ENCODE measurements at regions not wholly inside any gene's neighbourhood (a gene's known extent, or its start where the extent isn't known, plus 50 kb on each side); places are given as distances from the start of the nearest gene placed in this dataset.

DNA sequence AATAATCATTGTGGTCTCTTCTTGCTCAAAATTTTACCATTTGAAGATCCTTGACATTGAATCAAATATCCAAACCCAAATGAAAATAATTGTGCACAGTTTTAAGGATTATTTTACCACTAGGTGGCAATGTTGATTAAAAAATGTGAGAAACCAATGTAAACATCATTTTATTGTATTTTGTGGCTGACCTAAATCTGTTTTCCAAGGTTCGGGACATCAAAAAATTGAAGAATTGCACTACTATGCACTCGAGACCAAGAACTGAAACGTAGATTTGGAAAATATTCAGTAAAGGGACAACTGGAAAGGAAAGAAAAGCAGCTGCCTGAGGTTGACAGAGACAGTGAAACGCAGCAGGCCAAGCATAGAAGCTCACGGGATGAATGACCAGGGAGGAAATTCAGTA, 259.3 kb downstream of the SNX13 start:
- Histone ChIP-seq H3K36me3 (no peaks in the 10 kb centered on the region), H3K27ac (peak overlapping the region in 1 of 4 donors; percentile 61), H3K4me1 (no peaks in the 10 kb centered on the region), H3K9me3 (no peaks in the 10 kb centered on the region), H3K27me3 (no peaks in the 10 kb centered on the region), H3K4me3 (no peak overlapping the region)
- 4 to 23% methylated on average over 3 to 5 of the region's 5 CpGs for WGBS, 2 donors (ENCODE audit: low coverage in 1 of 2)
- no peak for TF ChIP-seq POLR2A (IDR thresholded peaks at IDR 0.05)
- no peak for TF ChIP-seq POLR2AphosphoS5 (IDR thresholded peaks at IDR 0.05)
- no peak for TF ChIP-seq EP300 (IDR thresholded peaks at IDR 0.05; ENCODE audit: low read depth)
- TF ChIP-seq, protein P1, sequence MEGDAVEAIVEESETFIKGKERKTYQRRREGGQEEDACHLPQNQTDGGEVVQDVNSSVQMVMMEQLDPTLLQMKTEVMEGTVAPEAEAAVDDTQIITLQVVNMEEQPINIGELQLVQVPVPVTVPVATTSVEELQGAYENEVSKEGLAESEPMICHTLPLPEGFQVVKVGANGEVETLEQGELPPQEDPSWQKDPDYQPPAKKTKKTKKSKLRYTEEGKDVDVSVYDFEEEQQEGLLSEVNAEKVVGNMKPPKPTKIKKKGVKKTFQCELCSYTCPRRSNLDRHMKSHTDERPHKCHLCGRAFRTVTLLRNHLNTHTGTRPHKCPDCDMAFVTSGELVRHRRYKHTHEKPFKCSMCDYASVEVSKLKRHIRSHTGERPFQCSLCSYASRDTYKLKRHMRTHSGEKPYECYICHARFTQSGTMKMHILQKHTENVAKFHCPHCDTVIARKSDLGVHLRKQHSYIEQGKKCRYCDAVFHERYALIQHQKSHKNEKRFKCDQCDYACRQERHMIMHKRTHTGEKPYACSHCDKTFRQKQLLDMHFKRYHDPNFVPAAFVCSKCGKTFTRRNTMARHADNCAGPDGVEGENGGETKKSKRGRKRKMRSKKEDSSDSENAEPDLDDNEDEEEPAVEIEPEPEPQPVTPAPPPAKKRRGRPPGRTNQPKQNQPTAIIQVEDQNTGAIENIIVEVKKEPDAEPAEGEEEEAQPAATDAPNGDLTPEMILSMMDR (IDR thresholded peaks at IDR 0.05) = peak; percentile 37 to 65 (median 53)
- DNase-seq = no peak
- intact Hi-C loops (cut with DNase I; ENCODE audit: low total_unique reads) = no loop called here
- in situ Hi-C loops (cut with MboI; ENCODE audit: low pct_ligation_motif_present in 1 of 4, low pct_unique_long_range_greater_than_20kb in 1 of 4, low sequenced_read_pairs in 3 of 4) = loop anchor here in 2 of 4 donors (25.0 kb wide), 1 partner anchor 656 kb away; no protein-coding TSS in a partner anchor

DNA sequence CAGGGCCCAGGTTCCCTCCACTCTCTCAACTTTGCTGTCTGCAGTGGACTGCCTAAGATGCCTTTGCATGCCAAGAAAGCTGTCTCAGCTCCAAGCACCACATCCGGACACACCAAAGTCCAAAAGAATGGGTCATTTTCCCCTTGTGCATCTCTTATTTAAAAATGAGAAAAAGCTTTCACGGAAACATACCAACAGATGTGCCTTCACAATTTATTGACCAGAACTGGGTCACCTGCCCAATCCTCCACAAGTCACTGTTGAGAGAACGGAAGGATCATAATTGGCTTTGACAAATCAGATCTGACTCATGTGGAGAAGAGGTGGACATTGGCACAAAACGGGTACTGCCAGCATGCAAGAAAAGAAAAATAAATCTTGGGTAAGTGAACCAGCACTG, 258.3 kb downstream of the SNX13 start:
- no peaks in the 10 kb centered on the region for H3K4me1 ChIP-seq
- DNase-seq = no peak
- no peak for TF ChIP-seq EP300 (IDR thresholded peaks at IDR 0.05; ENCODE audit: low read depth)
- no peak for TF ChIP-seq POLR2AphosphoS5 (IDR thresholded peaks at IDR 0.05)
- TF ChIP-seq, protein P1 (IDR thresholded peaks at IDR 0.05) = no peak
- TF ChIP-seq POLR2A (IDR thresholded peaks at IDR 0.05) = no peak
- in situ Hi-C loops (cut with MboI; ENCODE audit: low pct_ligation_motif_present in 1 of 4, low pct_unique_long_range_greater_than_20kb in 1 of 4, low sequenced_read_pairs in 3 of 4) (loop anchor here in 2 of 4 donors (25.0 kb wide), 1 partner anchor 655 kb away; no protein-coding TSS in a partner anchor), intact Hi-C loops (cut with DNase I; ENCODE audit: low total_unique reads) (no loop called here)
- H3K9me3 ChIP-seq = no peaks in the 10 kb centered on the region
- 76 to 80% methylated on average over 3 to 4 of the region's 4 CpGs for WGBS, 2 donors (ENCODE audit: low coverage in 1 of 2)
- H3K27me3 ChIP-seq = no peaks in the 10 kb centered on the region
- H3K27ac ChIP-seq = no peak overlapping the region
- no peak overlapping the region for H3K4me3 ChIP-seq
- H3K36me3 ChIP-seq = no peaks in the 10 kb centered on the region

DNA sequence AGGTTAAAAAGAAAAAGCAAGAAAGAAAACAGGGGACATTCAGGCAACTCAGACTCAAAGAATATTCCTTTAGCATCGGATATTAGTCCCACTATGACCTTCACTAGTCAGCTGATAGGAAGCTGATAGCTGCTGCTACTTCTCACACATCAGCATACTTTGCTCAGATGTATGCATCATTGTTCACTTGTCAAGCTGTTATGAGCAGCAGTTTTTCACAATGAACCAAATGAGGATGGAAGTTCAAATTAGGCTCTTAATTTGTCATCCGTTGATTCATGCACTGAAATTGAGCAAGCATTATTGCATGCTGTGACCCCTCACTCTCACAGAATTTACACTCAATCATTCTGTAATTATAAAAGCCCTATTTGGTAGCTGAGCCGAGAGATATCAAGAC, 257.7 kb downstream of the SNX13 start:
- Histone ChIP-seq H3K9me3 (no peaks in the 10 kb centered on the region), H3K27ac (no peak overlapping the region), H3K4me1 (no peaks in the 10 kb centered on the region), H3K36me3 (no peaks in the 10 kb centered on the region), H3K4me3 (no peak overlapping the region), H3K27me3 (no peaks in the 10 kb centered on the region)
- in situ Hi-C loops (cut with MboI; ENCODE audit: low pct_ligation_motif_present in 1 of 4, low pct_unique_long_range_greater_than_20kb in 1 of 4, low sequenced_read_pairs in 3 of 4) = loop anchor here in 2 of 4 donors (25.0 kb wide), 1 partner anchor 655 kb away; no protein-coding TSS in a partner anchor
- intact Hi-C loops (cut with DNase I; ENCODE audit: low total_unique reads) = no loop called here
- 75 to 82% methylated on average over 3 of the region's 3 CpGs for WGBS, 2 donors (ENCODE audit: low coverage in 1 of 2)
- TF ChIP-seq POLR2AphosphoS5 (IDR thresholded peaks at IDR 0.05) = no peak
- TF ChIP-seq POLR2A (IDR thresholded peaks at IDR 0.05) = no peak
- TF ChIP-seq, protein P1 (IDR thresholded peaks at IDR 0.05) = no peak
- no peak for TF ChIP-seq EP300 (IDR thresholded peaks at IDR 0.05; ENCODE audit: low read depth)
- no peak for DNase-seq

DNA sequence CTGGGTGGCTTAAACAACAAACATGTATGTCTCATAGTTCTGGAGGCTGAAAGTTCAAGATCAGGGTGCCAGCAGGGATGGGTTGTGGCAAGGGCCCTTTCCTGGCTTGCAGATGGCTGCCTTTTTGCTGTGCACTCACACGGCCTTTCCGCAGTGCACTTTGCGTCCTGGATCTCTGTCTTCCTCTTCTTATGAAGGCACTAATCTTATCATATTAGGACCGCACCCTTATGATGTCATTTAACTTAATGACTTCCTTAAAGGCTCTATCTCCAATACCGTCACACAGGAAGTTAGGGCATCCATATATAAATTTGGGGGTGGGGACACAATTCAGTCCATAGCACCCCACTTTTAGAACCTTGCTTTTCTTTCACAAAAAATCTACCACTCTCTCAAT, 255.2 kb downstream of the SNX13 start:
- Histone ChIP-seq H3K4me3 (no peak overlapping the region), H3K9me3 (no peaks in the 10 kb centered on the region), H3K27ac (no peak overlapping the region), H3K27me3 (no peaks in the 10 kb centered on the region), H3K36me3 (no peaks in the 10 kb centered on the region), H3K4me1 (no peaks in the 10 kb centered on the region)
- no peak for DNase-seq
- in situ Hi-C loops (cut with MboI; ENCODE audit: low pct_ligation_motif_present in 1 of 4, low pct_unique_long_range_greater_than_20kb in 1 of 4, low sequenced_read_pairs in 3 of 4) = loop anchor here in 2 of 4 donors (25.0 kb wide), 1 partner anchor 652 kb away; no protein-coding TSS in a partner anchor
- intact Hi-C loops (cut with DNase I; ENCODE audit: low total_unique reads) = no loop called here
- TF ChIP-seq, protein P1 (IDR thresholded peaks at IDR 0.05) = no peak
- TF ChIP-seq POLR2AphosphoS5 (IDR thresholded peaks at IDR 0.05) (no peak), POLR2A (IDR thresholded peaks at IDR 0.05) (no peak), EP300 (IDR thresholded peaks at IDR 0.05; ENCODE audit: low read depth) (no peak)
- 71 to 90% methylated on average over 2 to 5 of the region's 5 CpGs for WGBS, 2 donors (ENCODE audit: low coverage in 1 of 2)
